H9 (cell line): ENCODE measurements at regions not wholly inside any gene's neighbourhood (a gene's known extent, or its start where the extent isn't known, plus 50 kb on each side); places are given as distances from the start of the nearest gene placed in this dataset.

Experiments
- DNase-seq: peaks from one replicate; pipeline ENCODE4 v3.0.0-alpha.2; 2017
- H2AFZ ChIP-seq: one replicate; pipeline ENCODE4 v1.6.1; 2013; ENCODE audit warnings: mild to moderate bottlenecking, low read length, control low read depth, moderate library complexity
- H2AK5ac ChIP-seq: 2 replicates; pipeline ENCODE4 v1.6.1; 2013; ENCODE audit warnings: low read length, control low read depth, mixed read lengths; ENCODE audit not compliant: insufficient read length
- H2BK120ac ChIP-seq: one replicate; pipeline ENCODE4 v1.6.1; 2013; ENCODE audit warnings: low read depth, mild to moderate bottlenecking, low read length, control low read depth, inconsistent platforms; ENCODE audit not compliant: poor library complexity, severe bottlenecking
- H2BK12ac ChIP-seq: 2 replicates; pipeline ENCODE4 v1.6.1; 2013; ENCODE audit warnings: low read length, control low read depth, mixed read lengths, low read depth; ENCODE audit not compliant: insufficient read length
- H2BK15ac ChIP-seq: 2 replicates; pipeline ENCODE4 v1.6.1; 2013; ENCODE audit warnings: low read depth, low read length, control low read depth
- H2BK20ac ChIP-seq: one replicate; pipeline ENCODE4 v1.6.1; 2013; ENCODE audit warnings: low read depth, mild to moderate bottlenecking, low read length, control low read depth, inconsistent platforms; ENCODE audit not compliant: poor library complexity, severe bottlenecking
- H2BK5ac ChIP-seq: 2 replicates; pipeline ENCODE4 v1.6.1; 2013; ENCODE audit warnings: low read length, control low read depth, mixed read lengths; ENCODE audit not compliant: insufficient read length
- H3K14ac ChIP-seq: 2 replicates; pipeline ENCODE4 v1.6.1; 2013; ENCODE audit warnings: low read length, control low read depth; ENCODE audit not compliant: insufficient read depth
- H3K18ac ChIP-seq: 2 replicates; pipeline ENCODE4 v1.6.1; 2013; ENCODE audit warnings: low read depth, mild to moderate bottlenecking, mixed read lengths, low read length, control low read depth; ENCODE audit not compliant: insufficient read length
- H3K23ac ChIP-seq: 2 replicates; pipeline ENCODE4 v1.6.1; 2013; ENCODE audit warnings: low read length, control low read depth, mixed read lengths, low read depth; ENCODE audit not compliant: insufficient read length
- H3K23me2 ChIP-seq: 2 replicates; pipeline ENCODE4 v1.6.1; 2013; ENCODE audit warnings: low read depth, mild to moderate bottlenecking, mixed read lengths, low read length, control low read depth; ENCODE audit not compliant: insufficient read length, poor library complexity, severe bottlenecking
- H3K27ac ChIP-seq: 2 replicates; pipeline ENCODE4 v1.5.1; 2013; ENCODE audit warnings: low read length, control low read depth, mixed read lengths, low read depth; ENCODE audit not compliant: insufficient read length
- H3K27me3 ChIP-seq: 2 replicates; pipeline ENCODE4 v1.6.1; 2013; ENCODE audit warnings: low read length, control low read depth, inconsistent platforms; ENCODE audit not compliant: insufficient read depth
- H3K4ac ChIP-seq: 2 replicates; pipeline ENCODE4 v1.6.1; 2013; ENCODE audit warnings: low read depth, mild to moderate bottlenecking, control low read depth, inconsistent platforms, low read length, moderate library complexity
- H3K4me1 ChIP-seq: 2 replicates; pipeline ENCODE4 v1.6.1; 2013; ENCODE audit warnings: low read length, control low read depth, inconsistent platforms; ENCODE audit not compliant: insufficient read depth
- H3K4me2 ChIP-seq: 2 replicates; pipeline ENCODE4 v1.6.1; 2013; ENCODE audit warnings: low read length, control low read depth, mixed read lengths; ENCODE audit not compliant: insufficient read length, insufficient read depth
- H3K56ac ChIP-seq: 2 replicates; pipeline ENCODE4 v1.6.1; 2013; ENCODE audit warnings: low read depth, mild to moderate bottlenecking, mixed read lengths, low read length, control low read depth; ENCODE audit not compliant: insufficient read length
- H3K79me1 ChIP-seq: 2 replicates; pipeline ENCODE4 v1.6.1; 2013; ENCODE audit warnings: low read depth, mild to moderate bottlenecking, moderate library complexity, low read length, control low read depth, inconsistent platforms; ENCODE audit not compliant: insufficient read depth, poor library complexity, severe bottlenecking
- H3K79me2 ChIP-seq: 2 replicates; pipeline ENCODE4 v1.6.1; 2013; ENCODE audit warnings: low read length, control low read depth, inconsistent platforms; ENCODE audit not compliant: insufficient read depth
- H3K9ac ChIP-seq: 2 replicates; pipeline ENCODE4 v1.6.1; 2013; ENCODE audit warnings: low read length, control low read depth, mixed read lengths; ENCODE audit not compliant: insufficient read length; ENCODE audit errors: extremely low read depth
- H3K9me3 ChIP-seq: one replicate; pipeline ENCODE4 v1.6.1; 2013; ENCODE audit warnings: low read depth, low read length, inconsistent platforms; ENCODE audit not compliant: control insufficient read depth
- H3T11ph ChIP-seq: one replicate; pipeline ENCODE4 v1.6.1; 2013; ENCODE audit warnings: mild to moderate bottlenecking, low read length, control low read depth, inconsistent platforms
- H4K20me1 ChIP-seq: one replicate; pipeline ENCODE4 v1.6.1; 2013; ENCODE audit not compliant: control insufficient read depth, insufficient read length, insufficient read depth
- H4K5ac ChIP-seq: 2 replicates; pipeline ENCODE4 v1.6.1; 2013; ENCODE audit warnings: low read depth, mild to moderate bottlenecking, mixed read lengths, low read length, control low read depth; ENCODE audit not compliant: insufficient read length
- H4K8ac ChIP-seq: replicated peaks from 2 replicates; pipeline ENCODE4 v1.6.1; 2013; ENCODE audit warnings: low read length, control low read depth, mixed read lengths, low read depth; ENCODE audit not compliant: insufficient read length
- H4K91ac ChIP-seq: 2 replicates; pipeline ENCODE4 v1.6.1; 2013; ENCODE audit warnings: low read depth, mild to moderate bottlenecking, moderate library complexity, mixed read lengths, low read length, control low read depth; ENCODE audit not compliant: insufficient read length
- H3K27ac Mint-ChIP-seq, 3 experiments: 2 replicates in 2 of 3; 3 replicates in 1 of 3; pipeline ENCODE4 v1.8.0; 2020 to 2021; ENCODE audit warnings: mixed read lengths in 3 of 3, mild to moderate bottlenecking in 1 of 3, moderate library complexity in 1 of 3
- H3K27me3 Mint-ChIP-seq: 2 replicates; pipeline ENCODE4 v1.8.0; 2021; ENCODE audit warnings: low read depth, mild to moderate bottlenecking, moderate library complexity, mixed read lengths
- H3K36me3 Mint-ChIP-seq, 3 experiments: 2 replicates in 2 of 3; 3 replicates in 1 of 3; pipeline ENCODE4 v1.8.0; 2020 to 2021; ENCODE audit warnings: low read depth in 3 of 3, mixed read lengths in 3 of 3; ENCODE audit not compliant: insufficient read depth in 1 of 3
- H3K4me1 Mint-ChIP-seq, 2 experiments: 2 replicates each; pipeline ENCODE4 v1.8.0; 2020; ENCODE audit warnings: mixed read lengths in 2 of 2
- H3K4me3 Mint-ChIP-seq, 2 experiments: 2 replicates in 1 of 2; 3 replicates in 1 of 2; pipeline ENCODE4 v1.8.0; 2020 to 2021; ENCODE audit warnings: mild to moderate bottlenecking in 2 of 2, mixed read lengths in 2 of 2, moderate library complexity in 1 of 2
- H3K9me3 Mint-ChIP-seq, 2 experiments: 2 replicates in 1 of 2; 3 replicates in 1 of 2; pipeline ENCODE4 v1.8.0; 2020; ENCODE audit warnings: mild to moderate bottlenecking in 2 of 2, mixed read lengths in 2 of 2, moderate library complexity in 1 of 2
- WGBS: extraction: QIAGEN DNeasy Blood & Tissue Kit; methylation state at CpG from one replicate; pipeline ENCODE4 v1.1.7; 2013; ENCODE audit warnings: missing lambda C conversion rate, low lambda C conversion rate, mixed read lengths; ENCODE audit not compliant: insufficient read length; ENCODE audit errors: extremely low coverage; 5-methylcytosine and 5-hydroxymethylcytosine counted together
- TF ChIP-seq, protein P1 (sequence below): fragments of 200-600 bp; sonication (generic); conservative IDR thresholded peaks from 3 replicates; pipeline ENCODE4 v1.8.0; 2021; ENCODE audit warnings: antibody characterized with exemption, mild to moderate bottlenecking

DNA sequence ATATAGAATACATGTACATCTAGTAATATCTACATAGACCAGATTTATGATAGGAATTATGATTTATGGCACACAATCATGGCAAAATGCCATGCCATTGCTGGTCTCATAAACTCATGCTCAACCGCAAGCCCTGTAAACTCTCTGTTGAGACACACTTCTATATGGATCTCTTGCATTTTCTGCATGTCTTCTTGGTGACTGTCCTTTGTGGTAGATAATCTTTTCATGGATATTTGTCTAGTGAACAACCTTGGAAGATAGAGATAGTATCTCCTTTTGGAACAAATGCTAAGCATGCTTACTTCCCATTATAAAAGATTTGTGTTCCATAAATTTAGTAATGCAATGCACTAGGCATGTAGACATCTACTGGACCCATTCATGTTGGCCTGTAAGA, 328.0 kb downstream of the NAF1 start:
- TF ChIP-seq, protein P1, sequence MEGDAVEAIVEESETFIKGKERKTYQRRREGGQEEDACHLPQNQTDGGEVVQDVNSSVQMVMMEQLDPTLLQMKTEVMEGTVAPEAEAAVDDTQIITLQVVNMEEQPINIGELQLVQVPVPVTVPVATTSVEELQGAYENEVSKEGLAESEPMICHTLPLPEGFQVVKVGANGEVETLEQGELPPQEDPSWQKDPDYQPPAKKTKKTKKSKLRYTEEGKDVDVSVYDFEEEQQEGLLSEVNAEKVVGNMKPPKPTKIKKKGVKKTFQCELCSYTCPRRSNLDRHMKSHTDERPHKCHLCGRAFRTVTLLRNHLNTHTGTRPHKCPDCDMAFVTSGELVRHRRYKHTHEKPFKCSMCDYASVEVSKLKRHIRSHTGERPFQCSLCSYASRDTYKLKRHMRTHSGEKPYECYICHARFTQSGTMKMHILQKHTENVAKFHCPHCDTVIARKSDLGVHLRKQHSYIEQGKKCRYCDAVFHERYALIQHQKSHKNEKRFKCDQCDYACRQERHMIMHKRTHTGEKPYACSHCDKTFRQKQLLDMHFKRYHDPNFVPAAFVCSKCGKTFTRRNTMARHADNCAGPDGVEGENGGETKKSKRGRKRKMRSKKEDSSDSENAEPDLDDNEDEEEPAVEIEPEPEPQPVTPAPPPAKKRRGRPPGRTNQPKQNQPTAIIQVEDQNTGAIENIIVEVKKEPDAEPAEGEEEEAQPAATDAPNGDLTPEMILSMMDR: no peak
- Mint-ChIP-seq H3K4me3 (no peak overlapping the region), H3K27ac (no peak overlapping the region), H3K36me3 (peaks cover 0 to 7% (median 0%) of the 10 kb centered on the region in 3 experiments; a peak in 1 of 7 replicates), H3K9me3 (peaks cover 0 to 4% of the 10 kb centered on the region in 2 experiments; a peak in 3 of 5 replicates), H3K27me3 (no peaks in the 10 kb centered on the region), H3K4me1 (no peaks in the 10 kb centered on the region)
- Histone ChIP-seq H3K9me3 (no peaks in the 10 kb centered on the region), H3K9ac (no peak overlapping the region), H3K4ac (no peak overlapping the region), H3K23me2 (no peaks in the 10 kb centered on the region), H2BK120ac (no peak overlapping the region), H2AFZ (no peak overlapping the region), H3K56ac (no peak overlapping the region), H4K5ac (no peak overlapping the region), H3K23ac (no peak overlapping the region), H2BK20ac (no peak overlapping the region), H2BK12ac (no peak overlapping the region), H2AK5ac (no peak overlapping the region), H3K27me3 (no peaks in the 10 kb centered on the region), H3K18ac (no peak overlapping the region), H3K27ac (no peak overlapping the region), H2BK5ac (no peak overlapping the region), H3K4me1 (no peaks in the 10 kb centered on the region), H3K79me1 (no peaks in the 10 kb centered on the region), H3K14ac (no peak overlapping the region), H2BK15ac (no peak overlapping the region), H4K91ac (no peak overlapping the region), H3T11ph (no peak overlapping the region), H4K20me1 (no peaks in the 10 kb centered on the region), H4K8ac (no peak overlapping the region), H3K79me2 (no peaks in the 10 kb centered on the region), H3K4me2 (no peak overlapping the region)
- WGBS: no CpG with 5 or more reads among the region's 1 CpG
- no peak for DNase-seq
